ENCODE measurements at regions not wholly inside any gene's neighbourhood (a gene's known extent, or its start where the extent isn't known, plus 50 kb on each side); places are given as distances from the start of the nearest gene placed in this dataset.

DNA sequence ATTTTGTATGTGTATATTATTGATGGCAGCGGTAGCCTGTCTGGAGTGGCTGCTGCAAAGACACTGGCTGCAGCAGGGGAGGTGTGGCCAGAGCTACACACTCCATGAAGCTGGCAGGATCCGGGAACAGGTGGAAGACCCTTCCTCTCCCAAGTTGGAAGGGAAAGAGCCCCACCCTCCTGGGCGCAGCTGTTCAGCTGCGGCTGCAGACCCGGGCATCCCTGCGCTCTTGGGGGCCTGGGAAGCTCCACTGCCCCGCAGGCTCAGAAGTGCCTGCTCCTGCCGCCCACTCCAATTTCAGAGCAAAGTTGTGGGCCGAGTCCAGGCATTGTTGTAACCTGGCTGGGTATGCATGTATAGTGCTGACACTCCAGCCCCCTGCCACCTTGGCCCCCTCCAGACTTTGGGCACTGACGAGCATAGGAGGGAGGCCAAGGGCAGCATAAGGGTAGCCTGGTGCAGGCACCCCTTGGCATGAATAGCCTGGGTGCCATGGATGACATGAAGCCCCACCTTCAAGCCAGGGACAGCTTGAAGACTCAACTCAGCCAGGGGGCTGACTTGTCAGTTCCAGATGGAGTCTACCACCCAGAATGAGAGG lies 90.7 kb upstream of the TMEM168 start:
- no peak for DNase-seq

DNA sequence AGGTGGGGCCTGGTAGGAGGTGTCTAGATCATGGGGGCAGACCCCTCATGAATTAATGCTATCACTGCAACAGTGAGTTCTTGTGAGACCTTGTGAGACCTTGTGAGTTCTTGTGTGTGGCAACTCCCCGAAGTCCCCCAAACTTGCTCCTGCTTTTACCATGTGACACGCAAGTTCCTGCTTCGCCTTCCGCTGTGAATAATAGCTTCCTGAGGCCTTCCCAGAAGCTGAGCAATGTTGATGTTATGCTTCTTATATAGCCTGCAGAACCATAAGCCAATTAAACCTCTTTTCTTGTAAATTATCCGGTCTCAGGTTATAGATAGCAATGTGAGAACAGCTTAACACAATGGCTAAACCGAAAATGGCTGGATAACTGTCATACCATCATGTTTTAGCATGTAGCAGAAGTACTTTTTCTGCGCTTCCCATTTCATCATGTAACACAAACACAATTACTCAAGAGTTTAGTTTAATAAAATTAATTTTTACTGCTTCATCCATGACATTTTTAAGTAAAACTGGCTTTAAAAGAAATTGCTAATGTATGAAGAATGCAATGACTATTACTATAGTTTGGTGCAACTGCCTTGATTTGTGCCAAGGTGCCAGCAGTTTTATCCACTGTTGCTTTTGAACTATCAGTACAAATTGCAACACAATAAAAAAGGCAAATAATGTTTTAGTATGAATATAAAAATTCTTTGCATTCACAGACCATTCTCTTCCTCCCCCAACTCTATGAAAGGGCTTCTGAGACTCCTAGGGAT lies 87.7 kb upstream of the TMEM168 start:
- DNase-seq: no peak

DNA sequence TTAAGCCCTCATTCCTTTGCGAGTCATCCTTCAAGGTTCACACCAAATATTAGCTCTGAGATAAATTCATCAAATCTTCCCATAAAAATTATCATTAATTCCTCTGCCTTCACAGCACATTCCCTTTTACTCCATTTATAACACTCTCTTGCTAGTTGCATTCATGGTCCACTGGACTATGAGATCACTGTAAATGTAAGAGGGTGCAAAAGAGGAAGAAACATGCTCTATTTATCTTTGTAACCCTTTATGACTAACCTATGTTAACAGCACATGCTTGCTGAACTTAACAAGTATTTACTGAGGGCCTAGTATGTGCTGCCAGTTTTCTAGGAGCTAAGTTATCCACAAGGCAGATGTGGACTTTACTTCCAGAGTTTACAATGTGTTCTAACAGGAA lies 86.7 kb upstream of the TMEM168 start:
- no peak for DNase-seq

DNA sequence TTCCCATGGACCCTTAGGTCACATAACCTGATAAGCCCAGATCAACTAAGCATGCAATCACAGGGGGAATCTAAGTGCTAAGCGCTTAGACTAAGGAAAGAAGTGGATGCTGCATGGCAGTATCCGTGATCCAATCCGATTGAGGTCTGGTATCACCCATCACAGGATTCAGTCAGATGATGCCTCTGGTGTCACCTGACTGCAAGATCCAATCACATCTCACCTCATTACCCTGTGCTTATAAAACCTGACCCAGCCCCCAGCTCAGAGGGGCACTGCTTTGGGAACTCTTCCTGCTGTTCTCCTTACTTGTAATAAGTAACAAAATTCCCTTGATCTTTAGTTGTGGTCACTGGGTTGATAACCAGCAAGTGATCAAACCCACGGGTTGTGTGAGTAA lies 84.7 kb upstream of the TMEM168 start:
- DNase-seq: no peak

DNA sequence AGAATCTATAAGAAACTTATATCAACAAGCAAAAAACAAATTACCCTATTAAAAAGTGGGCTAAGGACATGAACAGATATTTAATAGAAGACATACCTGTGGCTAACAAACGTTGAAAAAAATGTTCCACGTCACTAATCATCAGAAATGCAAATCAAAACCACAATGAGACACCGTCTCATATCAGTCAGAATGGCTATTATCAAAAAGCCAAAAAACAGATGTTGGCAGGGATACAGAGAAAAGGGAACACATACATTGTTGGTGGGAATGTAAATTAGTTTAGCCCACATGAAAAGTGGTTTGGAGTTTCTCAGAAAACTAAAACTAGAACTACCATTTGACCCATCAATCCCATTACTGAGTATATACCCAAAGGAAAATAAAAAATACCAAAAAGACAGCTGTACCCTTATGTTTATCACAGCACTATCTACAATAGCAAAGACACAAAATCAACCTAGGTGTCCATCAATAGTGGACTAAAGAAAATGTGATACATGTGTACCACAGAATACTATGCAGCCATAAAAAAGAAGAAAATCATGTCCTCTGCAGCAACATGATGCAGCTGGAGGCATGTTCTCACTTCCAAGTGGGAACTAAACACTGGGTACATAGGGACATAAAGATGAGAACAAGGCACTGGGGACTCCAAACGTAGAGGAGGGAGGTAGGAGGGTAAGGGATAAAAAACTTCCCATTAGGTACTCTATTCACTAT lies 83.8 kb upstream of the TMEM168 start:
- DNase-seq: no peak

DNA sequence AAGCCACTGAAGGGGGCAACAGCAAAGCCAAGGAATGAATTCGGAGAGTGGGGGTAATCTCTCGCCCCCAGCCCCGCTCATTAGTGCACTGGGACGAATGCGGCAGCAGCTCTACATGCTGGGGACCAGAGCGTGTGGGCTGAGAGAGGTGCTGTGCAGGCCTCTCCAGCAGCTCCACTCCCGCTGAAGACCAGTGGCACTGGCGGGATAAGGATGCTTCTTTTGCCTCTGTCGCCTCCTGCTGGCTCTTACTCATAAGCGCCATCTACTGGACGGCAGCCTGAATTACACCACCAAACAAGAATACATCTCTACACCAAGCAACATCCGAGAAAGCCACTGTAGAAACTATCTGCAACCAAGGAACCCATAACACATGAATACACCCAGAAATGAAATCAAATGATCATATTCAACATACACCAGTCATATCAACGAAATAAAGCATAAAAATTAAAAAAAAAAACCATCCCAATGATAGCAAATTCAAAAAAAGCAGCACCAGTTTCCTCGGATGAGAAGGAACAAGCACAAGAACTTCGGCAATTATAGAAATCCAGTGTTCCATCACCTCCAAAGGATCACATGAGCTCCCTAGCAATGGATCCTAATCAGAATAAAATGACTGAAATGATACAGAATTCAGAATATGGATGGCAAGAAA lies 79.0 kb upstream of the TMEM168 start:
- DNase-seq: no peak

DNA sequence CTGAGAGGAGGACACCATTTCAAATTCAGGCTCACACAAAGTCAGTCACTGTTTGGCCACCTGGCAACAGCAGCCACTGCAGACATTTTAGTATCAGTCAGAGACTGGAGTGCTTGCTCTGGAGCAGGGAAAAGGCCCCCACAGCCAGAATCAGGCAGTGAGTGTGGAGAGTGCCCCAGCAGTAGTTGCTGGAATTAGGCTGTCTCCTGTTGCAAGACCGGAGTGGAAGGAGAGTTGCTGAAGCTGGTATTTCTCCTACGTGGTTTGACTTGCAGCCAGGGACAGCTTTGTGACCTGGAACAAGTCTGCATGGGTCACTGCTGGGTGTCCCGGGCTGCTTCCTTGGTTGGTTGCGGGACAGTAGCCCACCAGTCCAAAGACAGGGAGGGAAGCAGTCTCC lies 78.4 kb upstream of the TMEM168 start:
- DNase-seq: no peak

DNA sequence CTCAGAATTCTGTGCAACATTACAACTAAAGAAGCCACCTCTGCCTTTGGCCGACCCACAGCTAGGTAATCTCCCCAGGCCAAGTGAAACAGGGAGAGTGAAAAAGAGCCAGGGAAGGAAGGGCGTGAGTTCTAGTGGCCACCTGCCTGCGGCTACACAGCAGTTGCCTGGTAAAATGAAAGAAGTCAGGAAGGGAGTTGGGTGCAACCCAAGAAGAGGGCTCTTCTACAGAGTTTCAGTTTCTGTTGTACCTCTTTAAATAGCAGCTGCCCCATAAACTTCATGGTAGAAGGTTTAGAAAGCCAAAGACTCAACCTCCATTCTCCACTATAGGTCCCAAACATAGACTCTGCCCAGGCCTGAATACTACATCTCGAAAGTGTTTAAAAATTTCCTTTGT lies 76.2 kb upstream of the TMEM168 start:
- no peak for DNase-seq

DNA sequence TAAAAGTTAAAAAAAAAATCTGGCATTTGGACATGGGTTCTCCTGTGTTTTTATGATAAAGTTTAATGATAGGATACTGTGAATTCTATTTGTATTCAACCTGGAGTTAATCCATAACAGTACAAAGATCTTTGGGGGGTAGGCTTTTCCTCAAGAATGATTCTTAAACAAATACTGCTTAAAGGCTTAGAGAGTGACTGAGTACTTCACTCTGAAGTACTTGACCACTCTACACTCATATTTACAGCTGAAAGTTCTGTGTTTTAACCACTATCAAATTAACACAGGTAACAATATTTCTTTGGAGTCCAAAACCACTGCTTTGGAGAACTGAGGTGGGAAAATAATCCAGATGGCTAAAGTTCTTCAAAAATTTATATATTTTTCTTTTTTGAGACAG lies 74.2 kb upstream of the TMEM168 start:
- no peak for DNase-seq

DNA sequence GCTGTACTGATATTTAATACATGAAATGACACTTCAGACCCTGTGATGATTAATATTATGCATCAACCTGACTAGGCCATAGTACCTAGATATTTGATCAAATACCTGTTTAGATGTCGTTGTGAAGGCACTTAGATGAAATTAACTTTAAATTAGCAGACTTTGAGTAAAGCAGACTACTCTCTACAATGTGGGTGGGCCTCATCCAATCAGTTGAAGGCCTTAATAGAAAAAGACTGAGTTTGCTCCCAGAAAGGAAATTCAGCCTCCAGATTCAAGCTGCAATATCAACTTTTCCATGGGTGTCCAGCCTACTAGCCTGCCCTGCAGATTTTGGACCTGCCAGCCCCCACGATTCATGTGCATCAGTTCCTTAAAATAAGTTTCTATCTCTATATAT lies 68.6 kb upstream of the TMEM168 start:
- no peak for DNase-seq

DNA sequence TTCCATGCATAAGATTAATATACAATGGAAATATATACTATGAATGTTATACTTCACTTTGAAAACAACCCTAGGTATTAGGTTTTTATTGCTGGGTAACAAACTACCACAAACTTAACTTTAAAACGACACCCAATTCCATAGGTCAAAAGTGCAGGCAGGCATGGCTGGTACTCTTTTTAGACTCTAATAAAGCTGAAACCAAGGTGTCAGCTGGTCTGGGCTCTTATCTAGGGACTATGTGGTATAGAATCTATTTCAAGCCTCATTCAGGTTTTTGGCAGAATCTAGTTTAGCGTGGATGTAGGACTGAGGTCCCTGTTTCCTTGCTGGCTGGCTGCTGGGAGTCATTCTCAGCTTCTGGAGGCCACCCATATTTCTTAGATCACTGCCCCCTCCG lies 65.0 kb upstream of the TMEM168 start:
- DNase-seq: no peak

DNA sequence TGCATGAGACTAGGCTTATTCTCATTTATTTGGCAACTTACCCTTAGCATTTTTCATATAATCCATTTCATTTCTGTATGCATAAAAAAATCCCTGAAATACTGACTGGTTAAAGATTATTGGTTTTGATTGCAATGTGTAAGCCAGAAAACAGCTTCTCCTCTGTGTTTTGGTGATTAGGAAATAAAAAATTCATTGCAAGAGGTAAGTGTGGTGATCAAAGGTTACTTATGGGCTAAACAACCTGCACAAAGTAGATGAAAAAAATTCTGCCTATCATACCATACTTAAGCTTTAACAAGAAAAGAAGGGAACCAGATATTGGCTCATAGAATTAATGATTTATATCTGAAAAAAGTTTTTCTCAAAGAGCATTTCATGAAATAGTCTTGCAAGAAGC lies 64.0 kb upstream of the TMEM168 start:
- DNase-seq: no peak

DNA sequence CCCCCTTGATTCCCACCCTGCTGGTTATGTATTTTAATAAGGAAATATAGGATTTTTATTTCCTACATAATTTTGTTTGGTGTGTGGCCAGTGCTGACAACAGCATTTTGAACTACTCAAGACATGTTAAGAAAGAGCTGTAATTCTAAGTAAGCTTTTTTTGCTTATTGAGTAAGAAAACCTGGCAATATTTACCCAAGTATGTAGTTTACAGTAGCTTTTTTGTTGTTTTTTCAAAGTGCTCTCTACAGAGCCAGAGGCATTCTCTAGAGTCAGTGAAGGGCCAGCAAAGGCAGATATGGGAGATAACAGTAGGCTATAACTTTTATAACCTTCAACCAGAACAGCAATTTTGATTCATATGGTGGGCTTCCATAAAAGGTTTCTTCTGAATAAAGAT lies 63.2 kb upstream of the TMEM168 start:
- no peak for DNase-seq

DNA sequence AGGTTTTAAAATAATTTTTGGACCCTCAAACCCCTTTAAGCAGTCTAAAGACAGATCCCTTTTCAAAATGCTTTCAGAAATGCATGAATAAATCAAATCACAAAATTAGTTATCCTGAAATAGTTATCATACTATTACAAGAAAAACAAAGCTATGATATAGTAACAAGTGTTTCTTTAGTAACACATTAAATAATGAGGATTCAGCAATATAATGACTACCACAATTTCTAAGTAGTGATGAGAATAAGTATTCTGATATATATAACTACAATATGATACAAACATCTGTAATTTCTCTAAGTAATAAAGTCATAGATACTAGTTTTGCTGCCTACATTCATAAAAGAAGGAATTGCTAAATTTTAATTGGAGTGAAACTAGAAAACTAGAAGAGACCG lies 53.0 kb upstream of the TMEM168 start:
- no peak for DNase-seq
